SK-N-MC (cell line): ENCODE measurements at regions not wholly inside any gene's neighbourhood (a gene's known extent, or its start where the extent isn't known, plus 50 kb on each side); places are given as distances from the start of the nearest gene placed in this dataset.

Experiments used
- DNase-seq: peaks from one replicate; pipeline ENCODE4 v3.0.0-alpha.2; 2011; ENCODE audit warnings: low read depth, low spot score
- H3K27ac ChIP-seq: fragments of 200-600 bp; sonication (generic); 2 replicates; pipeline ENCODE4 v1.5.1; 2016; ENCODE audit warnings: mixed run types
- H3K36me3 ChIP-seq: fragments of 200-600 bp; sonication (generic); 2 replicates; pipeline ENCODE4 v1.6.1; 2017; ENCODE audit warnings: antibody characterized with exemption, low read length, mixed read lengths; ENCODE audit not compliant: insufficient read depth
- H3K4me3 ChIP-seq: fragments of 200-600 bp; sonication (generic); 2 replicates; pipeline ENCODE4 v1.5.1; 2016
- H3K9ac ChIP-seq: fragments of 200-600 bp; sonication (generic); 2 replicates; pipeline ENCODE4 v1.8.0; 2017; ENCODE audit warnings: mixed run types, mixed read lengths; ENCODE audit not compliant: insufficient read length
- H3K9me3 ChIP-seq: fragments of 200-600 bp; sonication (generic); 2 replicates; pipeline ENCODE4 v1.6.1; 2017; ENCODE audit warnings: low read depth, mild to moderate bottlenecking, antibody characterized with exemption, low read length, moderate library complexity, mixed read lengths
- EZH2 ChIP-seq: fragments of 200-600 bp; sonication (generic); IDR thresholded peaks from one replicate; pipeline ENCODE4 v1.6.1; 2017; ENCODE audit warnings: antibody characterized with exemption
- FOXP2 ChIP-seq: optimal IDR thresholded peaks from 2 replicates; pipeline ENCODE3; 2011; ENCODE audit warnings: mild to moderate bottlenecking, moderate library complexity; ENCODE audit not compliant: insufficient read depth; ENCODE audit errors: extremely low read length, control extremely low read depth
- POLR2AphosphoS5 ChIP-seq: IDR thresholded peaks from 2 replicates; pipeline ENCODE4 v1.6.1; 2012; ENCODE audit warnings: mild to moderate bottlenecking, low read depth, low read length, borderline replicate concordance

- H3K27ac ChIP-seq = no peak overlapping the region
- no peak overlapping the region for H3K9ac ChIP-seq
- no peaks in the 10 kb centered on the region for H3K36me3 ChIP-seq
- H3K9me3 ChIP-seq = no peaks in the 10 kb centered on the region
- TF ChIP-seq POLR2AphosphoS5 = no peak
- TF ChIP-seq EZH2 = no peak
- TF ChIP-seq FOXP2 = no peak
- no peak for DNase-seq
- H3K4me3 ChIP-seq = no peak overlapping the region
These were observed 111.8 kb upstream of the ADAMTSL1 start for GRCh38 chr9:18362166-18362565.

DNA sequence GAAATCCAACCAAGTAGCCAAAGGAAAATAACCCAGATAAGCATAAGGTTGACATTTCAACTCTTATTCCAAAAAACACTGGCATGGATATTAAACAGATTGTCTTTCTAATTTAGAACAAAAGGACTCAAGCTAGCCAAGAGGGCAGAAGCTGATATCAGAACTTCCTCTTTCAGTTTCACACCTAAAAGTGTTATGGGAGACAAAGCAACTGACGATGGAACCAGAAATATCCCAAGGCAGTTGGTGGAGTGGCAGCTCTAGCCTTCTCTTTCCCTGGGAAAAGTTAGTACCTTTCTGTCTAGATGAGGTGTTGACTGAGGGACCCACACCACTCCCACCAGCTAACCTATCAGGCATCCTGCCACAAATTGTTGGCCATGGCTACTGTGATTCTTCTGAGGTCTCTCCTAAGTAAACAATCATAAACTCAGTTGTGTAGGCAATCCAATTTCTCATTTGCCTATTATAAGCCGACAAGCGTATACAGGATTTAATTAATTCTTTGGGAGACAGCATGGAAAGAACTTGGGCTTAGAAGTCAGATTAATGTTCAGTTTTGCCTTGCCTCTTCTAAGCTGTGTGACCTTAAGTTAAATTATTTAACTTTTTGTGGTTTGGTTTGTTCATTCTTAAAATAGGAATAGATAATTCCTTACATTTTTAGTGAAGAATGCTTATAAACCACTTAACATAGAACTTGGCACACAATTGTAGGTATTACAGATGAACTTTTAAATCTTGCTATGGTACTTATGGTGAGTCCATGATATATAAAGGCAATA lies 110.9 kb upstream of the ADAMTSL1 start:
- Histone ChIP-seq H3K9ac (no peak overlapping the region), H3K4me3 (no peak overlapping the region), H3K36me3 (no peaks in the 10 kb centered on the region), H3K27ac (no peak overlapping the region), H3K9me3 (no peaks in the 10 kb centered on the region)
- no peak for TF ChIP-seq FOXP2
- TF ChIP-seq POLR2AphosphoS5 = no peak
- no peak for TF ChIP-seq EZH2
- DNase-seq = no peak

DNA sequence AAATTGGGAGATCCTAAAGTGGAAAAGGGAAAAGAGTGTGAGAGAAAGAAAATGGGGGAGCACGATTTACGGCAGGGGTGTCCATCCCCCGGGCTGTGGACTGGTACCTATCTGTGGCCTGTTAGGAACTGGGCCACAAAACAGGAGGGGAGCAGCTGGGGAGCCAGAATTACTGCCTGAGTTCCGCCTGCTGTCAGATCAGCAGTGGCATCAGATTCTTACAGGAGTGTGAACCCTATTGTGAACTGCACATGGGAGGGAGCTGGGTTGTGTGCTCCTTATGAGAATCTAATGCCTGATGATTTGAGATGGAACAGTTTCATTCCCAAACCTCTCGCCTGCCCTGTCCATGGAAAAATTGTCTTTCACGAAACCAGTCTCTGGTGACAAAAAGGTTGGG lies 108.3 kb upstream of the ADAMTSL1 start:
- no peak for DNase-seq
- H3K9me3 ChIP-seq = no peaks in the 10 kb centered on the region
- H3K9ac ChIP-seq = no peak overlapping the region
- H3K27ac ChIP-seq = no peak overlapping the region
- no peaks in the 10 kb centered on the region for H3K36me3 ChIP-seq
- H3K4me3 ChIP-seq = no peak overlapping the region
- no peak for TF ChIP-seq EZH2
- no peak for TF ChIP-seq POLR2AphosphoS5
- TF ChIP-seq FOXP2 = no peak

DNA sequence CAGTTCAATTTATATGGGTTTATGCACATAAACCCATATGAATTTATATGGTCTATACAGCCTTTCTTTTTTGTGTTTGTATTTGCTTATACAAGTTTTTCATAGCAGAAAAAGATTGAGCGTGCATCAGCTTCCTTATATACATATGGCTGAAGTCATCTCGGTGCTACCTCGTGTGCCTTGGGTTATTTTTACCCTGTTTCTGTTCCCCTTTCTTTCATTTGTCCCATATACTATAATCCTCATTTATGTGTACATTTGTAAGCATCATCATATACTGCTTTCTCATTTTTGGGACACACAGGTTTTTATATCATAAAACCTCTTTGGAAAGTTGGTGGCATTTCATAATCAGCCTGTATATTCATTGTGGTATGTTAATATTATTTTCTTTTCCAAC lies 107.8 kb upstream of the ADAMTSL1 start:
- no peak overlapping the region for H3K27ac ChIP-seq
- H3K9me3 ChIP-seq = no peaks in the 10 kb centered on the region
- TF ChIP-seq POLR2AphosphoS5 (no peak), EZH2 (no peak), FOXP2 (no peak)
- DNase-seq = no peak
- H3K4me3 ChIP-seq = no peak overlapping the region
- H3K9ac ChIP-seq = no peak overlapping the region
- H3K36me3 ChIP-seq = no peaks in the 10 kb centered on the region

- TF ChIP-seq POLR2AphosphoS5 (no peak), EZH2 (no peak), FOXP2 (no peak)
- H3K9me3 ChIP-seq = no peaks in the 10 kb centered on the region
- no peak for DNase-seq
- H3K36me3 ChIP-seq = no peaks in the 10 kb centered on the region
- H3K27ac ChIP-seq = no peak overlapping the region
- no peak overlapping the region for H3K4me3 ChIP-seq
- H3K9ac ChIP-seq = no peak overlapping the region
These were observed 105.7 kb upstream of the ADAMTSL1 start for GRCh38 chr9:18368206-18368605.

- TF ChIP-seq POLR2AphosphoS5 = no peak
- no peak for TF ChIP-seq FOXP2
- TF ChIP-seq EZH2 = no peak
- no peaks in the 10 kb centered on the region for H3K9me3 ChIP-seq
- H3K36me3 ChIP-seq = no peaks in the 10 kb centered on the region
- no peak for DNase-seq
- no peak overlapping the region for H3K27ac ChIP-seq
- no peak overlapping the region for H3K9ac ChIP-seq
- no peak overlapping the region for H3K4me3 ChIP-seq
These were observed 102.8 kb upstream of the ADAMTSL1 start for GRCh38 chr9:18371141-18371540.

DNA sequence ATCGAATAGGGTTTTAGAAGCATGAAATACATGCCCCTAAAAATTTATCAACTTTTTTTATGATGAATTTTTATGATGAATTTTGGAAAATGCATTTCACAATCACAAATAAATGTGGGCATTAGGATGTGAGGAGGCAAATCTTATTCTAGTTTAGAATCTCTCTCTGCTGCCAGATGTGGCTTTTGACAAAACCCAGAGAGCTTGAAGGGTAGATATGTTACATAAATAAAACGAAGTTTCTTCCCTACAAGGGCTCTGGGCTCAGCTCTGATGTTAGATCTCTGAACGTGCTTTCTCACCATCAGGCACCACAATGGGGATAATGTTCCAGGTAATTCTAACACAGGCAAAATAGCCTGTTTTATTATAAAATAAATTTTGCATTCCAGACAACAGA lies 102.3 kb upstream of the ADAMTSL1 start:
- no peak overlapping the region for H3K4me3 ChIP-seq

DNA sequence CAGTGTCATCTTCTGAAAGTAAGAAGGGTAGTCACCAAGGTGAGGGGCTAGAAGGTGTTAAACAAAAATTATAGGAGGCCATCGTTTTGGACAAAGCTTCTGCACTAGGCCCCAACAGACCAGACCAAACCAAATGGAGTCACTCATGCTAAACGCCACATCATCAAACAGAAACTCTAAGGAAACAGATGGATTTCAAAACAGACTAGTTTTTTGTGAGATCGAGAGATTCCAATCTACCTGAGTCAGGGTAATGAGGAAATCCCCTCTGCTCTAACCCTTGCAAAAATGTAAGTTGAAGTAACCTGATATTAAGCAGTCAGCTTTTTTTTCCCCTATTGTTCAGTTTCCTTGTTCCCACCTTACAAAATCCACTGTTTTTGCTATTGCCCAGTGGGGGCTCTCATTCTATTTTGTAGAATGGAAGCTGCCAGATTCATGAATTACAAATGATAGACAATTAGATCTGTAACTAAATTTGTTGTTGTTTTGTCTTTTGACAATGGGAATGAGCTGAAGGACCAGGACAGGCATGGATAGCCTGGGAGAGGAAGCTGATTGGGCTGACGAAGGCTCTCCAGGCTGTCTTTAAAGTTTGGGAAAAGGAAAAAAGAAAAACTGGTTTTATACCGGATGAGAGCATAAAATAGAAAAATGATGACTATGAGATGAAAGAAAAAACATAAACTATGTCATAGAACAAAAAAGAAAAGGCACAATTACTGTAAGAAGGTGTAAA lies 94.7 kb upstream of the ADAMTSL1 start:
- Histone ChIP-seq H3K27ac (no peak overlapping the region), H3K9ac (no peak overlapping the region), H3K36me3 (no peaks in the 10 kb centered on the region), H3K4me3 (no peak overlapping the region), H3K9me3 (no peaks in the 10 kb centered on the region)
- DNase-seq = no peak
- TF ChIP-seq EZH2 = no peak

More for the DNA sequence above, 102.3 kb upstream of the ADAMTSL1 start:
- DNase-seq = no peak
- no peak overlapping the region for H3K27ac ChIP-seq
- TF ChIP-seq EZH2 (no peak), POLR2AphosphoS5 (no peak), FOXP2 (no peak)
- H3K36me3 ChIP-seq = no peaks in the 10 kb centered on the region
- no peak overlapping the region for H3K9ac ChIP-seq
- no peaks in the 10 kb centered on the region for H3K9me3 ChIP-seq

DNA sequence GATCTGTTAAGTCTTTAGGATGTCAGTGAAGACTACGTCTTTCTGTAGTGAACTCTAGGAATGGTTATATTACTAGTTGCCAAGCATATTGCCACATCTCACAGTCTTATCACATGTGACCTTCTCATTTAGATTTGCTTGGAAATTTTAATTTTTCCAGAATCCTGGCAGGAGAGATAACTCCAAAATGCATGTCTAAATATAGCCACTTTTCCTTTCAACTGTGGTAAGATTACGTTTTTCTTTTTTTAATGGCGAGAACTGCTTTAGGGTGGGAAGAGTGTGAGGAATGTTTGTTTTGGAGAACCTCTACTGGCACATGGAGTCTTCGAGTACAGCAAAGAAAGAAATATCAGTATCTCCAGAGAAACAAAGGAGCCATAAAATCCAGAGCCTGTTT lies 91.7 kb upstream of the ADAMTSL1 start:
- TF ChIP-seq POLR2AphosphoS5 = no peak
- TF ChIP-seq FOXP2 = no peak
- no peak for TF ChIP-seq EZH2
- Histone ChIP-seq H3K36me3 (no peaks in the 10 kb centered on the region), H3K4me3 (no peak overlapping the region), H3K9ac (no peak overlapping the region), H3K27ac (no peak overlapping the region), H3K9me3 (no peaks in the 10 kb centered on the region)
- no peak for DNase-seq
